Activated T-cell treated with anti-CD3 and anti-CD28 coated beads for 1 hour (primary cell): ENCODE measurements at regions not wholly inside any gene's neighbourhood (a gene's known extent, or its start where the extent isn't known, plus 50 kb on each side); places are given as distances from the start of the nearest gene placed in this dataset.

Experiments used
- DNase-seq: peaks from one replicate; pipeline ENCODE4 v3.0.0-alpha.2; 2020; ENCODE audit warnings: low read depth

DNA sequence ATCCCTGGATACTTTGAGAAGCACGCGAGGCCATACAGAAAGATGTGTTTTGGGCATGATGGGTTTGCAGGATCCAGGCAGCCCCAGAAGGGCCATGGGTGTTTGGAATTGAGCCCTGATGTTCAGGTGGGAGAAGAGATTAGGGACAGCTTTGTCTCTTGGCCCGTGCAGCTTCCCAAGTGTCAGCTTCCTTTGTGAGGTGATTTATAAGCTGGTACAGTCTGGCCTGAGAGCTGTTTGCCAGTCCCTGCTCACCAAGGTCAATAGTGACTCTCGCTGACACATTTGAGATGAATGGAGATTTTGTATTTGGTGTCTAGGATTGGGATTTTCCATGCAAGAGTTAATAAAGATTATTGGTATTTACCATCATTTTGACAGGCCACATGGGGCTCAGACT lies 165.9 kb downstream of the ICE1 start:
- no peak for DNase-seq

DNA sequence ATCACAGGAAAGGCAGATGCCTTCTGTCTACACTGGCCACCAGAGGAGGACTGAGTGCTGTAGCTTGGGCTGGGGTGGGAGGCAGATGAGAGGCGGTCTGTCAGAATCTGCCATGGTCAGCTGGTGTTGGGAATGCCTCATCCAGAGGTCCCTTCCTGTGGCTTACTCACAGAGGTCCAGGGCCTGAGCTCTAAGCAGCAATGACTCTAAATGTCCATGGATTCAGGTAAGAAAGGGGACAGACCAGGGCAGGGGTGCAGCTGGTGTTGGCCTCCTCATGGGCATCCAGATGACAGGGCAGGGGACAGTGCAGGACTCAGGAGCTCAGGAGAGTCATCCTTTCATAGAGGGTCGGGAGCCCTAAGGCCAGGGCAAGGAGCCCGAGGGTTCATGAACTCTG lies 165.0 kb downstream of the ICE1 start:
- DNase-seq: no peak

DNA sequence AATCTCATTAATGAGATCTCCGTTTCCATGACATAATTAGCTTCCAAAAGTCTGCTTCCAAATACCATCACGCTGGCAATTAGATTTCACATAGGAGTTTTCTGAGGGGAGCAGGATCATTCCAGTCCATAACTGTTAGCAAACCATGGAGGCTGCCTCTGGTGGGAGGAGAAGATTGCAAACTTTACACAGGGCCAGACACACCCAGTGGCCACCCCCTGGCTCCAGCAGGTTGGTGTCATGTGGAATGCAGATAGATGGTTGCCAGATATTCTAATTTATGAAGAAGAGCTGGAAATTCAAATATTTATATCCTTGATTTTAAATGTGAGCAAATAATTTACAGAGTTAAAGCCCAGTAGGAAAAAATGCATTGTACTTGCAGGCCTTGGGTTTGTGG lies 164.2 kb downstream of the ICE1 start:
- no peak for DNase-seq

DNA sequence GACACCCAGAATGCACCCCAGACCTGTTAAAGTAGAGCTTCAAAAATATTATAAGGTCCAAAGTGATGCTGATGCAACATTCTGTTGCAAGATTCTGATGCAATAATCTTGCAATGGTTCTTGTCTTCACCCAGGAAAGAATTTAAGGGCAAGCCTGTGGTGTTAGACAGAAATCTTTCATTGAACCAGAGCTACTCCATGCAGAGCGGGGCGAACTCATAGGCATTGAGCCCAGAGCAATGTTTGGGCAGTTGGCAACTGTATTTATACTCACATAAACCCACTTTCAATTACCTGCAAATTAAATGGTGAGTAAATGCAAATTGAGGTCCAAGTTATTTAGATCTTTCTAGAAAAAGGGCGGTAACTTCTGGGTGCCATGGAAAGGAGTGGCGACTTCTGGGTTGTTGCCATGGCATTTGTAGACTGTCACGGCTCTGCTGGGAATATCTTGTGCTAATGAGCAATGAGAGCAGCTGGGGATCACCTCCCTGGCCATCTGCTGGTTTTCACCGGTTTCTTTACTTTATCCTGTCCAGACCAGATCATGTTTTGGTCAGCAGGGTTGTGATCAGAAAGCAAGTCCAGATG lies 163.4 kb downstream of the ICE1 start:
- DNase-seq: no peak

DNA sequence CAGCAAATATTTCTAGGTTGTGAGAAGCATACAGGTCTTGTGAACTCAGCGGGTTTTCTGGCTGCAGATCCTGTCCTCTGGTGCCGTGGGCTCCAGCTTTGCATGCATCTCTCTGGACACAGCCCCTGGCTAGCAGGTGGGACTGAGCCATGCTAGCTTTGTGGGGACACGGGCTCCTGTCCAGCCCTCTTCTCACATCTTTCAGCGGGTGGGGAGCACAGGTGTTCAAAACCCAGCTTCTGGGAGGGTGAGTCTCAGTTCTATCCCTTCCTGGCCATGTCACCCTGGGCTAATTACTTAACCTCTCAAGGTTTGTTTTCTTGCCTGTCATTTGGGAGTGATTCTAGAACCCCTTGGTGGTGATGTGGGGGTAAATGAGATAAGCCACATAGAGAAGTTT lies 162.3 kb downstream of the ICE1 start:
- no peak for DNase-seq

DNA sequence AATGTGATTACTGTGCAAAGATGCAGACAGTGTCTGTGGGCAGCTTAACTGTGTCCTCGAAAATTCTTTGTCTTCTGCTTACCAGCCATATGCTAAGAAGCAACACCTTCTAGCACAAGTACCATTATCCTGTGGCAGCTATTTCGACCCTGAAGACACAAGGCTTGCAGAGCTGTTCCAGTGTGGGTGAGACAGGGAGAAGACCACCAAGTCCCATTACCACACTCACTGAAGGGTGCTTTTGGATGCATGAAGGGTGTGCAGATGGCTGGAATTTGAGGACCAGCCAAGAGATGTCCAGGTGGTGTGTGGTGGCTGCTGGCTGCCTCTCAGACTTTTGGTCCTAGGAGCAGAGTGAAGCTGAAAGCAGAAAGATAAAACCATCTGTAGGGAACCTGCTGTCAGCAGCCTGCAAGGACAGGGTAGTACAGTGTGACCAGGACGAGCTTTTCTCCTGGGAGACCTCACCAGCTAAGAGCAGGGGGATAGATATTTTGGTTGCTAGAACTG lies 161.8 kb downstream of the ICE1 start:
- DNase-seq: no peak

DNA sequence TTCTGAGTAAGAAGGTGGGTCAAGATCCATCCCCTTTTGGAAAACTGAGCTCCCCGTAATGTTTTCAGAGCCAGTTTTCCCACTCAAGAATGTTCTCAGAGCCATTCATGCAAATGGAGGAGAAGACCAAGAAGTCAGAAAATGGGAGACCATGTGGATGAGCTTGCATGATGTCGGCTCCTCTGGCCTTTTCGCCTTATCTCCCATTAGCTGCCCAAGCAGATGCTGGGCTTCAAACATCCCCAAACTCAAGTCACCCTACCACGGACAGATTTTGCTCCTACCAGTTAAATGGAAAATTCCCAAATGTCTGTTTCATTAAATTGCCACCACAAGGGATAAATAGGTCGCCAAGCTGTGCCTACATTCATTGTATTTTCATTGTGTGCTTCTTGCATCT lies 161.4 kb downstream of the ICE1 start:
- DNase-seq: no peak

DNA sequence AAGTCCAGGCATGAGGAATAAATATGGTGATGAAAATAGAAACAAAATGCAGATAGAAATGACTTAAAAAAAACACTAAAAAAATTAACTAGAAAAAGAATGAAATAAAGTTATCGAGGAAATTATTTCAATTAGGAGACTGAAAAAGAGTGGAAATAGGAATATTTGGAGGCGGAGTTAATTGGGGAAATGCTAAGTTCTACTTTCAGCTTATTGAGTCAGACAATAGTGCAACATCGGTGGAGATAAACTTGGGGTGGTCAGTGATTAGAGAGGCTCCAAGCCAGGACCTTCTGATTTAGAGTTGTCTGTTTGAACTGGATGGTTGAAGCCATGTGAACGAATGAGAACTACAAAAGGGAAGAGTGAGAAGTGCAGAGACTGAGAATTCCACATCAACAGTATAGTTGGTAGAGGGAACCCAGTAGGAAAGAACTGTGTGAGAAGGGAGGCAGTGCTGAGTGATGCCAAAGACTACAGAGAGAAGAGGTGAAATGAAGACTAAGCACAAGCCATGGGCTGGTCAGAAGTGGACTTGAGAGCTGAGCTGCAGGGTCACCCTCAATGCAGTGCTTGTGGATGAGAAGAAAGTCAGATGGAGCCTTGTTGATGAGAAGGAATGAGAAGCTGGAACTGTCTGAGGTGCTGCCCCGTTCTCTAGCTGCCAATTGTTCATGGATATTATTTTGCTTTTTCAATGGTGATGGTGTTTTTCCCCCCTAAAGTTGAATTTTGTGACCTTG lies 160.7 kb downstream of the ICE1 start:
- no peak for DNase-seq

DNA sequence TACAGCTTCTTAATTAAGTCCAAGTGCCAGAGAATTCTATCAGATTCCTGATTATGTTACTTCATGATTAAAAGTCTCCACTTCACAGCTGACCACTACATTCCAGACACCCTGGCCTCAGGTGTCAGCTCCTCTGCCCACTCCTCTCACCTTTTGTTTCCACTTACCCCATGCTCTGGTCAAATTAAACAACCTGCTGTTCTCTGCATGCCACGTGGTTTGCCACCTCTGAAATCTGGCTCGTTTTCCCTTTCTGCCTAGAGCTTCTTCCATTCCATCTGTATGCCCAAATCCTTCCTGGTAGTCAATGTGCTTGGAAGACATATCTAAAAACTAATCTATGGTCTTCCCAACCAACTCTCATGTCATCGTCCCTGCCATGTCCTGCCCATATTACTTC lies 158.6 kb downstream of the ICE1 start:
- no peak for DNase-seq

DNA sequence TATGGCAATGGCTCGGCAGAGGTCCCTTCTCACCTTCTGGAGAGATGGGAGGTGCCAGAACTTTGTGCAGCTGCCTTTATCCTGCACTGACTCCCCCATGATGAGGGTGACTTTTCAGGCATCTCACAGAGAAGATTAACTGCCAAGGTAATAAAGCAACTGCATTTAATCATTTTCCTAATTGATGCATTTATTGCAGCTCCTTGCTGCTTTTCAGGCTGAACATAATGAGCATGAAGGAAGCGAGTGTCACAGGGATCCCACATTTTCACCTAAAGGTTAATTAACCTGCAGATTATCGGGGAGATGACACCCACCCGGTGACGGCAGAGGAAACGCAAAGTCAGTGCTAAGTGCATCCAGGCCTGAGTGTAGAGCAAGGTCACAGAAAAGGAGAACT lies 154.3 kb downstream of the ICE1 start:
- DNase-seq: no peak

DNA sequence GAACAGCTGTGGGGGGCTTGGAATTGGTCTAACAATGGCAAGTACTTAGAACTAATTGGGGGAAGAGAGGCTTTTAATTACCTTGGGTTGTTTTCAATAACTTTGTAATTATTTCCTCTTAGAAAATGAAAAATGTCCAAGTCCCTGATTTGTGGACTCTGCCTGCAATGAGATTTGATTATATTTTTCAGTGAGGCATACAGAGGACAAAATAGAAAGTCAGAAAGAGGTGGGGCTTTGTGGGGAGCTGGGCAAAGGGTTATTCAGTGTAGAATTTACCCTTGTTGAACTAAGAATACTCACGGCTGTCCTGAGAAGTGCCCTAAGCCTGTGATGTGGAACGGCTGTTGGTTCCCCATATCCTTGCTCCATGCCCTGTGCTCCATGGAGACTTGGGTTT lies 153.0 kb downstream of the ICE1 start:
- no peak for DNase-seq

DNA sequence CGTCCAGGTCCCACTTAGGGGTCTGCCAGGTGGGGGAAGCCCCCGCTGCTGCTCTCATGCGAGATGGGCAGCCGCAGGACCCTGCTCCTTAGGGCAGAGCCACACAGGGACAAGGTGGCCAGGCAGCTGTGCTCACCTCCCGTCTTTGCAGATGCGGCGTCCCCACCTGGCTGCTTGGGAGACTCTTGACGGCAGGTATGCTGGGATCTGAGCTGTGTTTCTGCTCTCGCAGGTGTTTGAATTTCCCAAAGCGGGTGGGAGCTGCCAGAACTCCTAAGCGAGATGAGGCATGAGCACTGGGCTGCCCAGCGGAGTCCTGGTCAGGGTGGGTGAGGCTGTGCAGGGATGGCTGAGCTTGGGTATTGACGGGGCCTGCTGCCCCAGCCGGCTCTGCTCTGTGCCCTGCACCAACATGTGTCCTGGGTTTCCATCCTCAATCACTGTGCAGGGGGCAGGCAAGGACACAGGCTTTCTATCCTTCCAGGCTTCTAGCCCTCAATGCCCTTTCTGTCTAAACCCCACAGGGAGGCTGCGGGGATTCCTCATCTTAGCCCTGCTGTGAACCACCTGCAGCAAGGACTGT lies 151.4 kb downstream of the ICE1 start:
- no peak for DNase-seq

DNA sequence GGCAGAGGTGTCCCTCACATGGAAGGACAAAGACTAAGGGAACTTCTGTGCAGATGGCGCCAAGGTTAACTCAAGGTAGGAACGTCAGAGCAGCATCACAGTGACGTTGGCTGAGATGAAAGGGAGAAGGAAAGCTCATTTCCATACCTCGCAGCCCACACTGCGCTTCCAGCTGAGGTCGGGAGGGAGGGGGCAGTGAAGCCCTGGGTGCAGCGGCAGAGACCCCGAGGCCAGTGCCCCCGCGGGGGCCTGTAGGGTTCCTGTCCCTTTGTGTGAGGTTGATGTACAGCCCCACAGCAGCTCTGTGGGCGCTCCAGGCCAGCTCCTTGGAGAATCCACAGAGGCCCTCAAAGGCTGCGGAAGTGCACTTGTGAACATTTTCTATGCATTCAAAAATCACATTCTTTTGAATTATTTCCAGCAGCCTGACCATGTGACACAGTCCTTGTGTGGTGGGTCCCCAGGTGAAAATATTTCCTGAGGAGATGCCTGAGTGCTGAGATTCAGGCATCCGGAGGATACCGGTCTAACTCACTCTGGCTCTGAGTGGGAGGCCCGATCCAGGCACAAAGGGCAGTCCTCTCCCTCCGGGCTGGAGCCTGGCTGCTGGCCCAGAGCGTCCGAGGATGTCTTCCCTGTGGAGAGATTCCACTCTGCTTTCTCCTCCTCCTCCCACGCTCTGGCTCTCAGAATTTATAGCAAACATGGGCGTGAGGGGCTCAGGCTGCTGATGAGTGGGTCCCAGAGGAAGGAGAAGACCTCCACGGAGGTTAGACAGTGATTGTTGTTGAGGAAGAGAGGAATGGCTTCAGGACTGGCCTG lies 150.7 kb downstream of the ICE1 start:
- DNase-seq: no peak

DNA sequence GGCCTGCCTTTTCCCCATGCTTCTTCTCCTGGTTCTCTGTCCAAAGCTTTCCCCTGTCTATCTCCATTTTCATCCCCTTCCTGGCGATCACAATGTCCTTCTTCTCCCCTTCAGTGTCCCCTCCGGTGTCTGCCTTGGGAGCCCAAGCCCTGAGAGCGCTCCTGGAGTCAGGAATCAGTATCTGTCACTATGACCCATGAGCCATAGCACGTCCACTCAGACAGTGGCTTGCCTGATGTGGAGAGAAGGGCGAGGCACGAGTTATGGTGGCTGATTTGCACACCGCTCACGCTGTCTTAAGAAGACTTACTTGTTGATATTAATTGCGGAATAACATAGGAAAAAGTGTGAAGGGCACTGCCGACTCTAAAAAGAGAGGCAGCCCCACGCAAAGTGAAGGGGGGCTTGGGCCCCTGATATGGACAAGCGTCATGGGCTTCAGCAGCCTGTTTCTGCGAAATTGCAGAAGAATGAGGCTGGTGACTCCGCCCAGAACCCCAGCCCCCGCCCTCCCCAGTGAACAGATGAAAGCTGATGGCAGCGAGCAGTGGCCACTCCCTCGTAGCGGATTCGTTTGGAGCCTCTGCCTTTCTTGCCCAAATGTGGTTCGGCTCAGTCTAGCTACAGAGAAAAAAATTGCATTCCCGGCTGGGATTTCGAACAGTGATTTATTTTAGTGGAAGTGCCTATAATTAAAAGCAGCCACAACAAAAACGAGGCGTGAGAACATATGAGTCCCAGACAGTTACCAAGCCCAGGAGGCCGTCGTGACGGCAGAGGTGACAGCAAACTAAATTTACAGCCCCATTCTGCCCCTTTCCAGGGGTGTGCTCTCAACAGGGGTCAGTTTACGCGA lies 149.8 kb downstream of the ICE1 start:
- DNase-seq: no peak

DNA sequence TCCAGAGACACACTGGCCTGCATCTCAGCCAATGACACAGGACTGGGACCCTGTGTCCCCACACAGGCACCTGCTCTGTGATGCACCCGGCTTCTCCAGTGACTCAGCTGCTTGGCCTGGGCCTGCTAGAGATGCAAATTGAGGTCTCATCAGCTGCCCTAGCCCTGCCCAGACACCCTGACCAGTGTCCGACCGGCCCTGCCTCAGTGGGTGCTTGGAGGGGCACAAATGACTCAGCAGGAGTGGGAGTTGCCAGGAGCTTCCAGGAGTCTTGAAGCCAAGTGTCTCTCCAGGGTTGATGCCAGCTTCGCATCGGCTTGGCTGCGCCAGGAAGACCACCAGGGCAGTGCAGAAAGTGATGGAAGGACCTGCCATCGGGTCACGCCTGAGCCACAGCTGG lies 148.2 kb downstream of the ICE1 start:
- no peak for DNase-seq

DNA sequence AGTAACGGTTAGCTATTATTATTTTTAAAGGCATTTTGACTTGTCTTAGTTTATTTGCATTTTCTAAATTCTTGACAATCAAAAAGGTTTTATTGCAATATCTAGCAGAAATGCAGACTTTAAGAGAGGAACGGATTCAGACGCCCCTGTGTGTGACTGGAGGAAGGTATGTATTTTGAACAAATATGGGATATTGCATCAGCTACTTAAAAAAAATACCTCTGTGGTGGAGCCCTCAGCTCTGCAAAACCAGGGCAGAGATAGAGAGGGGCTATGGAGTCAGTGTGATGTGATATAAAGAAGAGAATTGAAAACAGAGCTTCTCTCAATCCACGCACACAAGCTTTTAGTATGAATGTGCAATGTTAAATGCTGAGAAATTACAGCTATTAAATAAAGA lies 142.4 kb downstream of the ICE1 start:
- DNase-seq: no peak

DNA sequence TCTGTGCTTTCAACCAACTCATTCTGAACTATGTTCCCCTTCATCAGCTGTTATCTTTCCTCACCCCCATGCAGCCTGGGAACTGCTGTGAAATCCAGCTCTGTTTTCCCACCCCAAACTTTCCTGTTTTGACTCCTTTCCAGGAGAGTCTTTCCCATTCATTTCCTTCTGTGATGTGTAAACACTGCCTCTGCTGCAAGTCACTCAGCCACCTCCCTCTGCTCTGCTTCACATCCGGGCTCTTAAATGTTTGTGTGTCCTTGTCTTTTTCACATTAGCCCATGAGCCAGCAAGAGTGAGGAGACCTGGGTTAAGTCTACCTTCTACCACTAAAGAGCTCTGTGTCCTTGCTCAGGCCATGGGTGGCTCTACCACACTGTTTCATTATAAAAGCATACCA lies 137.5 kb downstream of the ICE1 start:
- DNase-seq: no peak

DNA sequence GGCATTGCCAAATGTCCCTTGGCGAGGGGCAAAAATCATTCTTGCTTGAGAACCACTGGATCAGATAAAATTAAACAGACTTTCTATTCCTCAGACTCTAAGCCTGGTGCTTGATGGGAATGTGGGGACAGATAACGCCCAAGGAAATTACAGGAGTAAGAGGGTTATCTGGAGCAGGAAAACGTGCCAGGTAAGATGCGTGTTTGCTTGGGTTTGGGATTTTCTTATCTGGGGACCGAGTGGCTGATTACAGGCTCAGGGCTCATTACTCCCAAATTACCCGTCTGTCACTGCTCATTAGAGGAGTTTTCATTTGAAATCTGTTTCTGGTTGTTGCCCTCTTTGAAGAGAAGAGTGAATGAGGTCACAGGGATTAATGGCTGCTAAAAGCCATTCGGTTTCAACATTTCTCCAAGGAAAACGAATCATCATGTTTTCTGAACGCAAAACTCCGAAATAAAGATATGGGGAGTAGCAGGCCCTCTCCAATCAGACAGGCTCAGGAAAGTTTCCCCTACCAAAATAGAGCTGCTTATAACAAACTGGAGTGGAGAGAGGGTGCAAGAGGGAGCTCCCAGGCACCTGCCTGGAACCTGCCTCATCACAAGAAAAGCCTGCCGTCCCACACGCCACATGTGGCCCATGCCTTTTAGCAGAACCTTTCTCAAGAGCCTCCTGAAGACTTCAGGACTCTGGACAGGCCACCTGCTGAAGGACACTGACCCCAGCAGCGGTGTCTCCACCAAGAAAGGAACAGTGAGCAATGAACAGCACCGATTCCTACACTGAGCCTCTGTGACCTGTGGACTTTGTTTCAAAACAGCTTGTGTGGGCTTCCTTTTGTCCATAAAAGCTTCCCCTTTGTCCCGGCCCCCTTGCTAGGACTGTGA lies 136.4 kb downstream of the ICE1 start:
- no peak for DNase-seq

DNA sequence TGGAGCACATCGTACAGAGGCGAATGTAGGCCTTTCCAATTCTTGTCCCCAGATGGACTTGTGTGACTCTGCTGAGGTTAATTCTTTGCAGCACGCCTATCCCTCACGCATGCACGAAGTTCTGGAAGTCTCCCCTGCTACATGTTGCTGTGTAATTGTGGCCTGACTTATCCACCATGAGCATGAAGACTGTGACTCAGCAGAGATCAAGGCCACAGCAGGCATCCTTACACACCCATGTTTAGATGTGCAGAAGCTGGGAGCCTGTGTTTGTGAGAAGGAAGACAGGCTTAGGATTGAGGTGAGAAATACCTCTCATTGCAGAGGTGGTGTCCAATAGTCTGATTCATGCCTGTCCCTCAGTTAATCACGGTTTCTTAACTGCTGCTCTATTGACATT lies 135.6 kb downstream of the ICE1 start:
- DNase-seq: no peak

DNA sequence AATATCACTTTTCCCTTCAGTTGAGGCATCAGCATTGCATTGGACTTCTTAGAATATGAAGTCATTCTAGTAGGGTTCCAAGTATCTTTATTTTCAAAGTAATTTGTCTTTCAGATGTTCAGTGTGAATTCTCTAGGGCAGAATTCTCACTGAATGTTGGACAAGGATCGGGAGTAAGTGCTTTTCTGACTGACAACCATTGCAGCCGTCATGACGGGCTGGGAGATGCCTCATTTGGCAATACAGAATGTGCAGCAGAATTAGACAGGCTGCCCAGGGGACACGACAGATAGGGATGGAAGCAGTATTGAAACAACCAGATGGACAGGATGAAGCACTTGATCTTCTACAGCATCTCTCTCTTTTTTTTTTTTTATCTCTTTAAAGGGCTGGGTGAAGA lies 129.0 kb downstream of the ICE1 start:
- no peak for DNase-seq

DNA sequence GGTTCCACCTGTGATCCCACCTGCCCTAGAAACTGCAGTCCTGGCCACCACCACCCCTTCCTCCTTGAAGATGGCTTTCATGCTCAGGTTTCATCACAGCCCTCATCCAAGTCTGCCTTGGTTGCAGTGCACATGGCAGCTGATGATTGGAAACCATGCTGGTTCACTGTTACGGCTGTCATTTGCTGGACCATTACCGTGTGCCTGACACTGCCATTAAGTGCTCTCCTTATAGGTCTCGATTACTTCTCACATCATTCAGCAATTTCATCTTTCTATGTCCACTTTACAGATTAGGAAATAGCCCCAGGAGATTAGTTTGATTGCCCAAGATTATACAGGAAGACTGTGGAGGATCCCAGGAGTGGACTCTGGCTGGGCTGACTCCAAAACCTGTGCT lies 123.9 kb downstream of the ICE1 start:
- no peak for DNase-seq
